Muscle layer of duodenum (tissue), 2 donors: ENCODE measurements at regions not wholly inside any gene's neighbourhood (a gene's known extent, or its start where the extent isn't known, plus 50 kb on each side); places are given as distances from the start of the nearest gene placed in this dataset.

Source experiments
- H3K27ac ChIP-seq: one replicate; pipeline ENCODE4 v1.7.0; 2013; ENCODE audit warnings: mild to moderate bottlenecking, low read length
- H3K27me3 ChIP-seq: one replicate; pipeline ENCODE4 v1.7.0; 2013; ENCODE audit warnings: low read depth, mild to moderate bottlenecking, control low read depth, low read length
- H3K36me3 ChIP-seq, 2 donors: one replicate each; pipeline ENCODE4 v1.7.0; 2013; ENCODE audit warnings: low read length in 2 of 2, control low read depth in 1 of 2, mild to moderate bottlenecking in 1 of 2; ENCODE audit not compliant: insufficient read depth in 2 of 2, control insufficient read depth in 1 of 2
- H3K4me1 ChIP-seq, 2 donors: one replicate each; pipeline ENCODE4 v1.7.0; 2013; ENCODE audit warnings: low read length in 2 of 2, mild to moderate bottlenecking in 2 of 2, control low read depth in 1 of 2, moderate library complexity in 1 of 2; ENCODE audit not compliant: insufficient read depth in 2 of 2, control insufficient read depth in 1 of 2
- H3K4me3 ChIP-seq, 2 donors: one replicate each; pipeline ENCODE4 v1.7.0; 2013; ENCODE audit warnings: low read length in 2 of 2, low read depth in 1 of 2, mild to moderate bottlenecking in 1 of 2
- H3K9me3 ChIP-seq, 2 donors: one replicate each; pipeline ENCODE4 v1.7.0; 2013; ENCODE audit warnings: low read length in 2 of 2, control low read depth in 1 of 2, mild to moderate bottlenecking in 1 of 2; ENCODE audit not compliant: control insufficient read depth in 1 of 2
- donor health status: healthy.

- no peaks in the 10 kb centered on the region for H3K36me3 ChIP-seq
- H3K9me3 ChIP-seq, result no peaks in the 10 kb centered on the region
- no peak overlapping the region for H3K27ac ChIP-seq
- no peaks in the 10 kb centered on the region for H3K27me3 ChIP-seq
- no peaks in the 10 kb centered on the region for H3K4me1 ChIP-seq
- no peak overlapping the region for H3K4me3 ChIP-seq
Measured at GRCh38 chr5:15206133-15206532, 293.8 kb upstream of the FBXL7 start.

GRCh38 chr5:15203376-15203775 lies 296.6 kb upstream of the FBXL7 start:
- Histone ChIP-seq H3K27ac (no peak overlapping the region), H3K27me3 (no peaks in the 10 kb centered on the region), H3K36me3 (no peaks in the 10 kb centered on the region), H3K4me1 (no peaks in the 10 kb centered on the region), H3K4me3 (no peak overlapping the region), H3K9me3 (no peaks in the 10 kb centered on the region)

- H3K36me3 ChIP-seq, result no peaks in the 10 kb centered on the region
- H3K4me3 ChIP-seq, result no peak overlapping the region
- no peak overlapping the region for H3K27ac ChIP-seq
- H3K9me3 ChIP-seq, result no peaks in the 10 kb centered on the region
- H3K4me1 ChIP-seq, result no peaks in the 10 kb centered on the region
- no peaks in the 10 kb centered on the region for H3K27me3 ChIP-seq
Measured at GRCh38 chr5:15191012-15191411, 309.0 kb upstream of the FBXL7 start.

- no peaks in the 10 kb centered on the region for H3K4me1 ChIP-seq
- H3K27ac ChIP-seq, result no peak overlapping the region
- no peaks in the 10 kb centered on the region for H3K36me3 ChIP-seq
- no peaks in the 10 kb centered on the region for H3K27me3 ChIP-seq
- H3K9me3 ChIP-seq, result no peaks in the 10 kb centered on the region
- no peak overlapping the region for H3K4me3 ChIP-seq
Measured at GRCh38 chr5:15183520-15183919, 311.9 kb upstream of the ANKH start.

GRCh38 chr5:15170173-15170572 lies 298.6 kb upstream of the ANKH start:
- Histone ChIP-seq H3K4me3 (no peak overlapping the region), H3K4me1 (no peaks in the 10 kb centered on the region), H3K27ac (no peak overlapping the region), H3K27me3 (no peaks in the 10 kb centered on the region), H3K36me3 (no peaks in the 10 kb centered on the region), H3K9me3 (peaks cover 0 to 10% of the 10 kb centered on the region in 2 donors)

GRCh38 chr5:15168358-15168757 lies 296.8 kb upstream of the ANKH start:
- Histone ChIP-seq H3K27me3 (no peaks in the 10 kb centered on the region), H3K36me3 (no peaks in the 10 kb centered on the region), H3K4me3 (no peak overlapping the region), H3K27ac (no peak overlapping the region), H3K9me3 (peaks cover 0 to 7% of the 10 kb centered on the region in 2 donors), H3K4me1 (no peaks in the 10 kb centered on the region)

GRCh38 chr5:15160091-15160490 lies 288.5 kb upstream of the ANKH start:
- no peak overlapping the region for H3K27ac ChIP-seq
- no peaks in the 10 kb centered on the region for H3K4me1 ChIP-seq
- no peaks in the 10 kb centered on the region for H3K36me3 ChIP-seq
- H3K9me3 ChIP-seq, result peaks cover 0 to 3% of the 10 kb centered on the region in 2 donors
- no peaks in the 10 kb centered on the region for H3K27me3 ChIP-seq
- no peak overlapping the region for H3K4me3 ChIP-seq

- no peaks in the 10 kb centered on the region for H3K27me3 ChIP-seq
- H3K36me3 ChIP-seq, result no peaks in the 10 kb centered on the region
- H3K4me3 ChIP-seq, result no peak overlapping the region
- no peaks in the 10 kb centered on the region for H3K4me1 ChIP-seq
- H3K9me3 ChIP-seq, result peaks cover 0 to 3% of the 10 kb centered on the region in 2 donors
- H3K27ac ChIP-seq, result no peak overlapping the region
Measured at GRCh38 chr5:15159606-15160005, 288.0 kb upstream of the ANKH start.

- no peaks in the 10 kb centered on the region for H3K9me3 ChIP-seq
- H3K27me3 ChIP-seq, result no peaks in the 10 kb centered on the region
- H3K4me3 ChIP-seq, result no peak overlapping the region
- no peaks in the 10 kb centered on the region for H3K4me1 ChIP-seq
- no peak overlapping the region for H3K27ac ChIP-seq
- H3K36me3 ChIP-seq, result no peaks in the 10 kb centered on the region
Measured at GRCh38 chr5:15142458-15142857, 270.9 kb upstream of the ANKH start.

GRCh38 chr5:15137414-15137813 lies 265.8 kb upstream of the ANKH start:
- Histone ChIP-seq H3K27ac (no peak overlapping the region), H3K36me3 (no peaks in the 10 kb centered on the region), H3K4me3 (no peak overlapping the region), H3K9me3 (no peaks in the 10 kb centered on the region), H3K27me3 (no peaks in the 10 kb centered on the region), H3K4me1 (no peaks in the 10 kb centered on the region)

- Histone ChIP-seq H3K27ac (no peak overlapping the region), H3K4me1 (no peaks in the 10 kb centered on the region), H3K4me3 (no peak overlapping the region), H3K9me3 (no peaks in the 10 kb centered on the region), H3K36me3 (no peaks in the 10 kb centered on the region), H3K27me3 (no peaks in the 10 kb centered on the region)
Measured at GRCh38 chr5:15135661-15136060, 264.1 kb upstream of the ANKH start.

- H3K4me1 ChIP-seq, result no peaks in the 10 kb centered on the region
- H3K4me3 ChIP-seq, result no peak overlapping the region
- H3K9me3 ChIP-seq, result no peaks in the 10 kb centered on the region
- H3K27ac ChIP-seq, result no peak overlapping the region
- H3K36me3 ChIP-seq, result no peaks in the 10 kb centered on the region
- H3K27me3 ChIP-seq, result no peaks in the 10 kb centered on the region
Measured at GRCh38 chr5:15133456-15133965, 261.9 kb upstream of the ANKH start.
